Esophagus muscularis mucosa (tissue), 4 donors: ENCODE measurements at regions not wholly inside any gene's neighbourhood (a gene's known extent, or its start where the extent isn't known, plus 50 kb on each side); places are given as distances from the start of the nearest gene placed in this dataset.

Source experiments
- DNase-seq: peaks from one replicate; pipeline ENCODE4 v3.0.0-alpha.2; 2017; ENCODE audit errors: extremely low spot score
- H3K27ac ChIP-seq, 4 donors: fragments of 200-600 bp; sonication (generic); replicated peaks in 1 of 4; 1 replicate in 3 of 4; 2 replicates in 1 of 4; pipeline ENCODE4 v1.5.1; 2016 to 2019; ENCODE audit warnings: mild to moderate bottlenecking in 1 of 4
- H3K27me3 ChIP-seq, 4 donors: fragments of 200-600 bp; sonication (generic); one replicate each; pipeline versions ENCODE4 v1.5.1 to v1.6.0; 2016 to 2019
- H3K36me3 ChIP-seq, 4 donors: fragments of 200-600 bp; sonication (generic); one replicate each; pipeline ENCODE4 v1.5.1; 2016 to 2019
- H3K4me1 ChIP-seq, 4 donors: fragments of 200-600 bp; sonication (generic); one replicate each; pipeline ENCODE4 v1.5.1; 2016 to 2019
- H3K4me3 ChIP-seq, 4 donors: fragments of 200-600 bp; sonication (generic); 1 replicate in 2 of 4; 2 replicates in 2 of 4; pipeline ENCODE4 v1.5.1; 2016 to 2019; ENCODE audit warnings: mild to moderate bottlenecking in 4 of 4, moderate library complexity in 1 of 4
- H3K9me3 ChIP-seq, 4 donors: fragments of 200-600 bp; sonication (generic); 1 replicate in 3 of 4; 2 replicates in 1 of 4; pipeline ENCODE4 v1.5.1; 2016 to 2019
- EP300 ChIP-seq: sonication (generic); formaldehyde crosslinking; IDR thresholded peaks from one replicate; pipeline ENCODE4 v1.6.1; 2017; ENCODE audit warnings: antibody characterized with exemption
- POLR2A ChIP-seq: fragments of 450-650 bp; IDR thresholded peaks from one replicate; pipeline ENCODE4 v1.6.1; 2017; ENCODE audit warnings: antibody characterized with exemption, moderate library complexity, mild to moderate bottlenecking, low read depth
- POLR2AphosphoS5 ChIP-seq, 2 donors: sonication (generic); formaldehyde crosslinking; IDR thresholded peaks; one replicate each; pipeline ENCODE4 v1.6.1; 2017; ENCODE audit warnings: antibody characterized with exemption in 2 of 2
- WGBS: methylation state at CpG from one replicate; pipeline ENCODE4 v1.1.5; 2018; 5-methylcytosine and 5-hydroxymethylcytosine counted together
- intact Hi-C: fragments of 100-400 bp; cut with DNase I; formaldehyde crosslinking; loops from one replicate; pipeline ENCODE4 v1.15.1; 2023
- TF ChIP-seq, protein P1 (sequence below), 3 experiments: fragments of 200-600 bp in 2 of 3; fragments of 450-650 bp in 1 of 3; sonication (generic) in 2 of 3; IDR thresholded peaks; one replicate each; pipeline ENCODE4 v1.5.1; 2017 to 2019; ENCODE audit warnings: antibody characterized with exemption in 3 of 3, mild to moderate bottlenecking in 2 of 3, moderate library complexity in 1 of 3

DNA sequence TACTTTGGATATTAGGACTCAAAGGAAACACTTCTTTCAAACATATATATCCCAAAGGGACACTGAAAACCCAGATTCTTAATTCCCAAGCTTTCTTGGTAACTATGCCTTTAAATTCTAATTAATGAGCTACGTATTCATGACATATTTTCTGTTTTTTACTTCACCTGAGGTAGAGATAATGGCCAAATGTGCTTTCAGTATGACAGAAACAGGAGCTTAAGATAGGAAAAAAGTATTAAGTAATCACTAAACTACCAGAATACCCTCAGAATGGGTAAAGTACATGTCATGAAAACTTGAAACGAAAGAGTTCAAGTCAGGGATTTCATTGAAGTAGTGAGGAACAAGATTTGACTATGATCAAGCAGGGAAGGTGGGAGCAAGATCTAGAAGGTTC, 478.5 kb downstream of the AGTPBP1 start:
- Histone ChIP-seq H3K9me3 (no peaks in the 10 kb centered on the region), H3K27ac (no peak overlapping the region), H3K27me3 (peaks cover 0 to under 1% (median 0%) of the 10 kb centered on the region in 4 donors), H3K36me3 (no peaks in the 10 kb centered on the region), H3K4me3 (no peak overlapping the region), H3K4me1 (no peaks in the 10 kb centered on the region)
- TF ChIP-seq POLR2AphosphoS5 (IDR thresholded peaks at IDR 0.05) = no peak
- no peak for TF ChIP-seq EP300
- TF ChIP-seq POLR2A = no peak
- TF ChIP-seq, protein P1, sequence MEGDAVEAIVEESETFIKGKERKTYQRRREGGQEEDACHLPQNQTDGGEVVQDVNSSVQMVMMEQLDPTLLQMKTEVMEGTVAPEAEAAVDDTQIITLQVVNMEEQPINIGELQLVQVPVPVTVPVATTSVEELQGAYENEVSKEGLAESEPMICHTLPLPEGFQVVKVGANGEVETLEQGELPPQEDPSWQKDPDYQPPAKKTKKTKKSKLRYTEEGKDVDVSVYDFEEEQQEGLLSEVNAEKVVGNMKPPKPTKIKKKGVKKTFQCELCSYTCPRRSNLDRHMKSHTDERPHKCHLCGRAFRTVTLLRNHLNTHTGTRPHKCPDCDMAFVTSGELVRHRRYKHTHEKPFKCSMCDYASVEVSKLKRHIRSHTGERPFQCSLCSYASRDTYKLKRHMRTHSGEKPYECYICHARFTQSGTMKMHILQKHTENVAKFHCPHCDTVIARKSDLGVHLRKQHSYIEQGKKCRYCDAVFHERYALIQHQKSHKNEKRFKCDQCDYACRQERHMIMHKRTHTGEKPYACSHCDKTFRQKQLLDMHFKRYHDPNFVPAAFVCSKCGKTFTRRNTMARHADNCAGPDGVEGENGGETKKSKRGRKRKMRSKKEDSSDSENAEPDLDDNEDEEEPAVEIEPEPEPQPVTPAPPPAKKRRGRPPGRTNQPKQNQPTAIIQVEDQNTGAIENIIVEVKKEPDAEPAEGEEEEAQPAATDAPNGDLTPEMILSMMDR (IDR thresholded peaks at IDR 0.05) = no peak
- WGBS = 79% methylated on average over 2 of the region's 2 CpGs
- DNase-seq = no peak
- intact Hi-C loops = loop anchor here (10.0 kb wide), 1 partner anchor 868 kb away; no protein-coding TSS in a partner anchor

DNA sequence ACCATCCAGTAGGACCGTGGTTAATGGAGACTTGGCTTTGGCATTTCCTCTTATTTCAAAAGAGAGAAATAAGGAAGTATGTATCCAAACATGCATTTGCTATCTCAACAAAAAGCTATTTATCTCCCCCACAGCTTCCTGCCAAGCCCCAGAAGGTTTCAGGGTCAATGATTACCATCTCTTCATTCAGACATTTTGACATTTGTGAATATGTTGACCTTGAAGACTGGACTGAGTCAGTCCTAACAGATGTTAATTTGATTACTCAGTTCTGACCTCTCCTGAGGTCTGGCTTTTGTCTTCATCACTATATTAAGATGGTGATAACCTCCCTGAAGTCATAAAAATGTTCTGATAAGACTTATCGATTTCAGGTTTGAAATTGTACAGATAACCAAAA, 479.4 kb downstream of the AGTPBP1 start:
- no peak for DNase-seq
- TF ChIP-seq POLR2AphosphoS5 (IDR thresholded peaks at IDR 0.05) = no peak
- TF ChIP-seq, protein P1 (IDR thresholded peaks at IDR 0.05) = no peak
- TF ChIP-seq EP300 = no peak
- TF ChIP-seq POLR2A = no peak
- WGBS = 8% methylated on average over 2 of the region's 2 CpGs
- H3K27ac ChIP-seq = no peak overlapping the region
- peaks cover 0 to 8% (median 0%) of the 10 kb centered on the region in 4 donors for H3K27me3 ChIP-seq
- H3K36me3 ChIP-seq = no peaks in the 10 kb centered on the region
- no peaks in the 10 kb centered on the region for H3K4me1 ChIP-seq
- intact Hi-C loops = loop anchor here (10.0 kb wide), 1 partner anchor 868 kb away; no protein-coding TSS in a partner anchor
- no peaks in the 10 kb centered on the region for H3K9me3 ChIP-seq
- no peak overlapping the region for H3K4me3 ChIP-seq

DNA sequence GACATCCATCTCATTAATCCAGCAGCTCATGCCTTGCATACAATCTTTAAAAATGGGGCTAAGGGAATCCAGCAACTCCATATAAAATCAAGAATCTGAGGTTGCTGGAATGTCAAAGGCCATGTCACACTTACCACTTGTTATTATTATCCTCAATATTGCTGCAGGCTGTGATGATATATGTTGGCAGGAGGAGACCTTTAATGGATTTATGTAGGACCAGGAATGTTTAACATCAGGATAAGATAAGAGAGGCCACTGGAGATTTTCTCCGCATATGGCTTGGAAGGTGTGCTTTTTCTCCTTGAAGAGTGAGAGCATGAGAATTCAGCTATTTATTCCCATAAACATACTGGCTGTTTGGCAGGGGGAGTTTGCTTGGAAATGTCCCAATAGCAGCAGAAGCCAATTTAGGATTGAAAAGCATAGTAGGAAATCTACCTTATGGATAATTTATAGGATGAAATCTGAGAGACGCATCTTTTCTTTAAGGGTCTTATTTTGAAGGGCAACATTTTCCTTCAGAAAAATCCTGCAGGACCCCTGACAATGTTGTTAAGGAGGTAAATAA, 481.4 kb downstream of the AGTPBP1 start:
- Histone ChIP-seq H3K36me3 (no peaks in the 10 kb centered on the region), H3K27ac (no peak overlapping the region), H3K4me3 (no peak overlapping the region), H3K4me1 (no peaks in the 10 kb centered on the region), H3K9me3 (no peaks in the 10 kb centered on the region), H3K27me3 (peaks cover 0 to 8% (median 0%) of the 10 kb centered on the region in 4 donors)
- intact Hi-C loops = loop anchor here (10.0 kb wide), 1 partner anchor 866 kb away; no protein-coding TSS in a partner anchor
- DNase-seq = no peak
- TF ChIP-seq POLR2AphosphoS5 (IDR thresholded peaks at IDR 0.05) (no peak), POLR2A (no peak), EP300 (no peak)
- TF ChIP-seq, protein P1 (IDR thresholded peaks at IDR 0.05) = no peak
- WGBS = 87% methylated on average over 2 of the region's 2 CpGs

DNA sequence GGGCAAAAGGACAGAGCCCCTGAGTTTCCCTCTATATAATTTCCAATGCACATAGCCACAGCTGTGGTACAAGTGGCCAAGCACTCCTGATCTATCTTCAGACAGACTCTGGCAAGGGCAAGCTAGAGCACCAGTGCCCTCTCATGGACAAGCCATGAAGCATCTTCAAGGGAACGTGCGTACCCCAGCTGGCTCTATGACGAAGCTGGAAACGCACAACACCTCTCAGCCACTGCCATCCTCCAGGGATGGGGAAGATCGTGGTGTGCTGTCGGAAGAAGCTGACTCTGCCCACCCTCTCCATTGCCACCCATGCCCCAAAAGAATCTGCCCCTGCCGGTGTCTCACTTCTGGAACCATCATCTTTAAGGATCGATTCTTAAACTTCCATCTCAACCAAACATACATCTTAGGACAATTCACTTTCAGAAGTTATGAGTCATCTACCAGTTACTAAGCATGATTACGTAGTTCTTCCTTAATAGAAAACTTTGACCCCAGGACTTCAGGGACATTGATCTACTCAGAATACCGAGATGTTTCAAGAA, 482.9 kb downstream of the AGTPBP1 start:
- 61% methylated on average over 6 of the region's 10 CpGs for WGBS
- intact Hi-C loops = no loop called here
- Histone ChIP-seq H3K27ac (no peak overlapping the region), H3K36me3 (no peaks in the 10 kb centered on the region), H3K27me3 (peaks cover 0 to 8% (median 0%) of the 10 kb centered on the region in 4 donors), H3K4me3 (no peak overlapping the region), H3K4me1 (no peaks in the 10 kb centered on the region), H3K9me3 (no peaks in the 10 kb centered on the region)
- no peak for TF ChIP-seq POLR2AphosphoS5 (IDR thresholded peaks at IDR 0.05)
- TF ChIP-seq, protein P1 (IDR thresholded peaks at IDR 0.05) = peak in 1 of 3 experiments; percentile 37
- DNase-seq = no peak

DNA sequence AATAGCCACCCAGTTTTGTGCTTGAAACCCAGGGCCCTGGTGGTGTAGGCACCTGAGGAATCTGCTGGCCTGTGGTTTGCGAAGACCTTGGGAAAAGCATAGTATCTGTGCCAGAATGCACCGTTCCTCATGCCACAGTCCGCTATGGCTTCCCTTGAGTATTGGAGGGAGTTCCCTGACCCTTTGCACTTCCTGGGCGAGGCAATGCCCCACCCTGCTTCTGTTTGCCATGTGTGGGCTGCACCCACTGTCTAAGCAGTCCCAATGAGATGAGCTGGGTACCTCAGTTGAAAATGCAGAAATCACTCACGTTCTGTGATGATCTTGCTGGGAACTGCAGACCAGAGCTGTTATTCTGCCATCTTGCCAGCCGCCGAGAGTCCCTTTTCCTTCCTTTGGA, 483.5 kb downstream of the AGTPBP1 start:
- Histone ChIP-seq H3K9me3 (no peaks in the 10 kb centered on the region), H3K27me3 (peaks cover 0 to 8% (median 0%) of the 10 kb centered on the region in 4 donors), H3K4me3 (no peak overlapping the region), H3K4me1 (no peaks in the 10 kb centered on the region), H3K27ac (no peak overlapping the region), H3K36me3 (no peaks in the 10 kb centered on the region)
- 88% methylated on average over 4 of the region's 7 CpGs for WGBS
- no peak for DNase-seq
- no peak for TF ChIP-seq POLR2AphosphoS5 (IDR thresholded peaks at IDR 0.05)
- TF ChIP-seq, protein P1 (IDR thresholded peaks at IDR 0.05) = no peak
- intact Hi-C loops = no loop called here
